GM10266 (cell line): ENCODE measurements at regions not wholly inside any gene's neighbourhood (a gene's known extent, or its start where the extent isn't known, plus 50 kb on each side); places are given as distances from the start of the nearest gene placed in this dataset.

Source experiments
- DNase-seq: peaks from one replicate; pipeline ENCODE4 v3.0.0; 2012; ENCODE audit errors: extremely low spot score
- TF ChIP-seq, protein P1 (sequence below): IDR thresholded peaks from 2 replicates; pipeline ENCODE4 v1.5.1; 2012; ENCODE audit warnings: mild to moderate bottlenecking, low read depth; ENCODE audit not compliant: control insufficient read depth, insufficient read depth; ENCODE audit errors: missing control alignments

DNA sequence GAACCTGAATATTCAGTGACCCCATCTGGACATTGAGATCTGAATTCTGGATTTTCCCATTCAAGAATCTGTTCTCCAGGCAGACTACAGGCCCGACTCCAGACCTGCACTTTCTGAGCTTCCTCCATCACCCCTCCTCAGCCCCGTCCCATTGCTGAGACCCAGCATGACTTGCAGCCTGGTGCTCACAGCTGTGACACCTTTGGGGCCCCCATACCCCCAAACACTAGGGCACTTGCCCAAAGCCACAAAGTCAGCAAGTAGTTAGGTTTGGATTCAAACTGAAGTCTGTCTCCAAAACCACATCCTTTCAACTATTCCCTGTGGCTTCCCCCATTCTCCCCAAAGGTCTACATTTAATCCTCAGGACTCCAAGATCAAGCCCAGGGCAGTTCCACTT, 128.2 kb upstream of the ZBED5 start:
- no peak for DNase-seq
- TF ChIP-seq, protein P1, sequence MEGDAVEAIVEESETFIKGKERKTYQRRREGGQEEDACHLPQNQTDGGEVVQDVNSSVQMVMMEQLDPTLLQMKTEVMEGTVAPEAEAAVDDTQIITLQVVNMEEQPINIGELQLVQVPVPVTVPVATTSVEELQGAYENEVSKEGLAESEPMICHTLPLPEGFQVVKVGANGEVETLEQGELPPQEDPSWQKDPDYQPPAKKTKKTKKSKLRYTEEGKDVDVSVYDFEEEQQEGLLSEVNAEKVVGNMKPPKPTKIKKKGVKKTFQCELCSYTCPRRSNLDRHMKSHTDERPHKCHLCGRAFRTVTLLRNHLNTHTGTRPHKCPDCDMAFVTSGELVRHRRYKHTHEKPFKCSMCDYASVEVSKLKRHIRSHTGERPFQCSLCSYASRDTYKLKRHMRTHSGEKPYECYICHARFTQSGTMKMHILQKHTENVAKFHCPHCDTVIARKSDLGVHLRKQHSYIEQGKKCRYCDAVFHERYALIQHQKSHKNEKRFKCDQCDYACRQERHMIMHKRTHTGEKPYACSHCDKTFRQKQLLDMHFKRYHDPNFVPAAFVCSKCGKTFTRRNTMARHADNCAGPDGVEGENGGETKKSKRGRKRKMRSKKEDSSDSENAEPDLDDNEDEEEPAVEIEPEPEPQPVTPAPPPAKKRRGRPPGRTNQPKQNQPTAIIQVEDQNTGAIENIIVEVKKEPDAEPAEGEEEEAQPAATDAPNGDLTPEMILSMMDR = no peak

DNA sequence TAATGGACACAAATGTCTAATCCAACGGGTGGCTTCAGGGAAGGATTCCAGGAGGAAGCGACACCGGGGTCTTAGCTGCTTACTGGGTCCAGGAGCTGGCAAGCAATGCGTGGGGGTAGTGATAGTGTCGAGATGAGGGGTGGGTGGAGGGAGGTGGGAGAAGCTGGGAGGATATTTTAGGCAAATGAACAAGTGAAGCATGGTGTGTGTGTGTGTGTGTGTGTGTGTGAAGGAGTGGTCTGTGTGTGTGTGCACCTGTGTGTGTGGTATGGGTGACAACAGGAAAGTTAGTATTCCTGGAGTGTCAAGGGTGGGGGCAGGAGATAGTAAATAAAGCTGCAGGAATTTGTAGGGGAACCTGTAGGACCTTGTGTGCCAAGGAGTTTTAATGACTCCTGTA, 126.9 kb upstream of the ZBED5 start:
- TF ChIP-seq, protein P1 = no peak

DNA sequence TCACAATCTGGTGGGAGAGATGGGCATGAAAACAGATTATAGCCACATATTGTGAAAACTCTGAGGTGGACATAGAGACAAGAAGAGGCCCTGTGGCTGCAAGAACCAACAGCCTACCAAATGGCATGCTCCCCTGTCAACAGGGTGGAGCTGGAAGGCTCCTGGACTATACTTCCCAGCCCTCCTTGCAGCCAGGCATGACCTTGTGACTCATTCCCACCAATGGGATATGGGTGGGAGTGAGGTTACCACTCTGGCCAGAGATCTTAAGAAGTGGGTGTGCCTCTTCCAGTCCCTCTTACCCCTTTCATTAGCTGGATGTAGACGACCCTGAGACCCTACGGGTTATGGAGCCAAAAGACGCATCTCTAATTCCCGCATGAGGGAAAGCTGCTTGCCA, 126.4 kb upstream of the ZBED5 start:
- TF ChIP-seq, protein P1 = no peak
- no peak for DNase-seq

More for the DNA sequence above, 126.9 kb upstream of the ZBED5 start:
- no peak for DNase-seq

DNA sequence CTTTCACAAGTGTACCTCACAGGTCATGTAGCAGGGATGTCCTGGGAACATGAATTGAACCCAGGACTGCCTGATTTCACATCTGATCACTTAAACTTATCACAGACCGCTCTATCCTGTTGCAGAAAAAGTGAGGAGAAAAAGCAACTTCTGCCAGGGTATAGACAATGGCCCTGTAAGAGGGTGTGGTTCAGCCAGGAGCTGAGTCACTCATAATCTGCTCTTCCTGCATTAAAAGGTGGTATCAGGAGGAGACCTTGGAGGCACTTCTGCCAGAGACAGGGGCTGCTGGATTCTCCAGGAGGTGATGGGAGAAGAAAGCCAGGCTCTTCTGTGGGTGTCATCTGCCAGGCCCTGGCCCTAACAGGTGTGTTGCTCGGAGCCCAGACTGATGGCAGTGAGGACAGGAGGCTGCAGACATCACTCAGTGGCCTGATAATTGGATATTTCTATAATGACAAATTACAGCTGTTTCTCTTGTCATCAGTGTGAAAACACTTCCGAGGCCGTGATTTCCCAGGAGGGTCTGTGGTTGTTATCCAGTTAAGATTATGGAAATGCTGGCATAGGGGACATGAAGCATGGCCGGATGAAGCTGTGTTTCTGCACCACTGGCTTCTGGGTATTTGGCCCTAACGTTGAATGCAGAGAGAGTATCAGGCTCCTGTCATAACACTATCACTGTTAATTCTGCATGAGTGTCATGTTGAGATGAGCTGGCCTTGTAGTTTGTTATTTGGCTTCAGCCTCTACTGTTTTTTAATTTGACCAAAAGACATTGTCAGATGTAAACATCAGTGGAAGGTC, 125.1 kb upstream of the ZBED5 start:
- TF ChIP-seq, protein P1 = no peak
- no peak for DNase-seq

DNA sequence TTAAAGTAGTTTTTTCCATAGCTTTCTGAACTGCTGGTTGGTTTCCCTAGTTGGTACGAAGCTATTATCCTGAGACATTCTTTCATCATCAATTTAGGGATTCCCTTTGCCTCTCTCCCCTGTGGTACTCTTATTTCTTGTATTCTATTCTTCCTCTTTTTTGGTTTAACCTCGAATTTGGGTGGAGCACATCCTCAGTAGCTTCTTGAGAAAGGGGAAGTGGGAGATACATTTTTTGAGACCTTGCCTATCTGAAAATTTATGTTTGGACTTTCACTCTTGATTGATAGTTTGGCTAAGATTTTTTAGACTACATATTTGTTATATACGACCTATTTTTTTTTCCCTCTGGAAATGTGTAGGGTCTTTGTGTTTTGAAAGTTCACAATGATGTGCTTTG, 121.7 kb upstream of the ZBED5 start:
- TF ChIP-seq, protein P1 = no peak
- no peak for DNase-seq

DNA sequence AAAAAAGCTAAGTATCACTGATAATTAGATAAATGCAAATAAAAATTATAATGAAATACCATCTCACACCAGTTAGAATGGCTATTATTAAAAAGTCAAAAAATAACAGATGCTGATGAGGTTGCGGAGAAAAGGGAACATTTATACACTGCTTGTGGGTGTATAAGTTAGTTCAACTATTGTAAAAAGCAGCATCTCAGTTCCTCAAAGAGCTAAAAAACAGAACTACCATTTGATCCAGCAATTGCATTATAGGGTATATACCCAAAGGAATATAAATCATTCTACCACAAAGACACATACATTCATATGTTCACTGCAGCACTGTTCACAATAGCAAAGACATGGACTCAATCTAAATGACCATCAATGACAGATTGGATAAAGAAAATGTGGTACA, 120.3 kb upstream of the ZBED5 start:
- TF ChIP-seq, protein P1 = no peak
- DNase-seq = no peak

DNA sequence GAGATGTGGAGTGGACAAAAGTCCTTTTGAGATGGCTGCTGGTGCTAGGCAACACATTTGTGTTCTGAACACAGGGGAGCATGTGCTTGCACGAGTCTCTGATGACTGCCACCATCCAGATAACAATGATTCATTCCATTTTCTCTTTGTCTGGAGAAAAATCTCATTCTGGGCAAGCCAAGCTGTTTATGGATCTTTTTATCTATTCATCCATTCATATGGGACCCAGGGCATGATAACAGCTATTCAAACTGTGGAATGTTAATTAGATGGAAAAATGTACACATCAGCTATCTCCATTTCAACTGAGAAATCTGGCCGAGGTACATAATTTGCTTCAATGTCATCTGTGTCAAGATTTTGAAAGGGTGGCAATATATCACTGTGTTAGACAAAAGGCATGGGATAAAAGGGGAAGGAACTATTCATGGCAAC, 117.5 kb upstream of the ZBED5 start:
- TF ChIP-seq, protein P1 = no peak
- DNase-seq = no peak
